GM18502 (cell line): ENCODE measurements at regions not wholly inside any gene's neighbourhood (a gene's known extent, or its start where the extent isn't known, plus 50 kb on each side); places are given as distances from the start of the nearest gene placed in this dataset.

ENCODE experiments used
- ATAC-seq: cut with Tn5 transposase; IDR thresholded peaks from one replicate; pipeline ENCODE4 v1.9.1; 2021; ENCODE audit warnings: mild to moderate bottlenecking; ENCODE audit not compliant: unreplicated experiment, poor library complexity

DNA sequence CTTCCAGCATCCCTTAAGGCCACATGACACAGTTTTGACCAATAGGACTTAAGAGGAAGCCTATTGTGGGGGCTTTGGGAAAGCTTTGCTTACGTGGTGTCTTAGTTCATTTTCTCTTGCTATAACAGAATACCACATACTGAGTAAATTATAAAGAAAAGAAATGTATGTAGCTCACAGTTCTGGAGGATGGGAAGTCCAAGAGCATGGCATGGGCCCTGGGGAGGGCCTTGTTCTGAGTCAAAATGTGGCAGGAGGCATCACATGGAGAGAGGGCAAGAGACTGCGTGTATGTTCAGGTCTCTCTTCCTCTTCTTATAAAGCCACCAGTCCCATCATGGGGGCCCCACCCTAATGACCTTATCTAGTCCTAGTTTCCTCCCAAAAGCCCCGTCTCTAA, 68.6 kb upstream of the CPEB4 start:
- no peak for ATAC-seq

DNA sequence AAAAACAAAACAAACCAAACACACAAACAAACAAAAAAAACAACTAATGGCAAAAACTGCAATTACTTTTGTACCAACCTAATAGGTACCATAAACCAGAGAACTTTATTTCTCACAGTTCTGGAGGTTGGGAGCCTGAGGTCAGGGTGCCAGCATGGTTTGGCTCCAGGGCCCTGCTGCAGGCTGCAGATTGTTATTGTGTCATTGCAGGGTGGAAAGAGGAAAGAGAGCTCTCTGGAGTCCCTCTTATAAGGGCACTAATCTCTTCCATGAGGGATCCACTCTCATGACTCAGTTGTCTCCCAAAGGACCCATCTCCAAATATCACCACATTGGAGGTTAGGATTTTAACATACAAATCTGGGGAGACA, 64.9 kb upstream of the CPEB4 start:
- no peak for ATAC-seq

- no peak for ATAC-seq
Observed at GRCh38 chr5:173823721-173824567, 64.2 kb upstream of the CPEB4 start.

DNA sequence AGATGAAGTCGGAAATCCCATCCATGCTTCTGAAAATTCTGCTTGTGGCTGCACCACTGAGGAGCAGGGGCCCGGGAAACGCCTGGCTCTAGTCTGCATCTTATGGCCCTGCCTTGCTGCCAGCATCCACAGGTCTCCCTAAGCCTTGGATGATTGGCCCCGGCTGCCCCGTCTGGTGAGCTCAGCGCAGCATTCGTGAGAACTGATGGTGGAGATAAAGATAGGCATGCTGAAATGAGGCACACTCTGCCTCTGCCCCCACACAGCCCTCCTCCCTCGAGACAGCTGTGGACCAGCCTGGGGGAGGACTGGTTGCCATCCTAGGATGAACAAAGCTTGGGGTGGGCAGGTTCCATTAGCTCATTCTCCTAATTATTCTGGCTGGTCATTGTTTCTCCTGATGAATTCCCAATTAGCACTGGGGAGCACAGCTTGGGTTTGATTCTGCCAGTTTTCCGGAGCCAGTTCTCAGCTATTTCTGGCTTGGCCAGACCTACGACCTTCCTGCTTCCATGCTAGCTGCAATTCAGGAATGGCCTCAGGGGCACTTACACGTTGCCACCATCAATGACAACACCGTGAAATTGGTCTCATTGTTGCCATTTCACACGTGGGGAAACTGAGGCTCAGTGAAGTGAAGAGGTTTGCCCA, 62.8 kb upstream of the CPEB4 start:
- no peak for ATAC-seq

- no peak for ATAC-seq
Observed at GRCh38 chr5:173826086-173826427, 62.1 kb upstream of the CPEB4 start.

DNA sequence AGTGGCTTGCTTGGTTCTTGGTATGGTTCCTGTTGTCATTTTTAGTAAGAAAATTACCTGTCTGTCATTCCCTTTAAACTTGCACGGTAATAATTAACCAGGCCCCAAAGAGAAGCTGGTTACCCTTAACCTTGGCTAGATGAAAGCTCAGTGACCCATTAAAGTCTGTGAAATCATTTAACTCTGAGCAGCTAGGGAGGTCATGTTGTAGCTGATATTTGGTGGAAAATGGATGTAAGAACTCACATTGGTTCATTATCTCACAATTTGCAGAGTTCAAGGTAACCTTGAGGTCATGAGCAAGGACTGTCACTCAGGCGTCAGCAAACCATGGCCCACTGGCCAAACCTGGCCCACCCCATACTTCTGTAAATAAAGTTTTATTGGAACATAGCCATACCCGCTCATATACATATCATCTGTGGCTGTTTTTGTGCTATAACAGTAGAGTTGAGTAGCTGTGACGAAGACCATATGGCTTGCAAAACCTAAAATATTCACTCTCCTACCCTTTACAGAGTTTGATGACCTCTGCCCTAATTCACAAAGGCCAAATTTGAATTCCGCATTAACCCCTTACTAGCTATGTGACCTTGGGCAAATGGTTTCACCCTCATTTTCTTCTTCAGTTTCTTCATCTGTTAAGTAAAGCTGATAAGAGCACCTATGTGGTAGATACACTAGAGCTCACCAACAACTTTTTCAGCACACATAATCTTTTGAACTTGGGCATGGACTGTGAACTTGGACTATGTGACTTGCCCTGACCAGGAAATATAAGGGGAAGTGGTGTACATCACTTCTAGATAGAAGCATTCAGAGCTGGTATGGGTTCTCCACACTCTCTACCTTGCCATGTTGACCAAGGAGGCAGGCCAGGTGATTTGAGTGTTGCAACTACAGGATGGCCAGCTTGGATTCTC, 61.5 kb upstream of the CPEB4 start:
- ATAC-seq: no peak

GRCh38 chr5:173828952-173829351, 59.2 kb upstream of the CPEB4 start:
- no peak for ATAC-seq

GRCh38 chr5:173829826-173830225, 58.3 kb upstream of the CPEB4 start:
- peak; percentile 52 for ATAC-seq

- no peak for ATAC-seq
Observed at GRCh38 chr5:173830421-173830820, 57.7 kb upstream of the CPEB4 start.

- ATAC-seq: no peak
Observed at GRCh38 chr5:173831196-173831914, 56.8 kb upstream of the CPEB4 start.

DNA sequence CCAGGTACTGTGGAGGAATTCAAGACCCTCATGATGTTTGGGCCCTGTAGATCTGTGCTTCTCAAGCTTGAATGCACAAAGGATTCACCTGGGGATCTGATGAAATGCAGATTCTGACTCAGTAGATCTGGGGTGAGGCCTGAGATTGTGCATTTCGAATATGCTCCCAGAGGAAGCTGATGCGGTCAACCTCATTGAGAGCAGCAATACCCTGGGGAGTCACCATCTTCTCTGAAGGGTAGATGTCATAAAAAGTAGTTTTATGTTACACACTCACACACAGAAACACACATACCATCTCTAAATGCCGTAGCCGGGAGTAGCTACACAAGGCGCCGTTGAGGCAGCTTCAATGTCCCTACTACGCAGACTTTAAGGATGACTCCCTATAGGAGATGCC, 55.8 kb upstream of the CPEB4 start:
- peak; percentile 60 for ATAC-seq

DNA sequence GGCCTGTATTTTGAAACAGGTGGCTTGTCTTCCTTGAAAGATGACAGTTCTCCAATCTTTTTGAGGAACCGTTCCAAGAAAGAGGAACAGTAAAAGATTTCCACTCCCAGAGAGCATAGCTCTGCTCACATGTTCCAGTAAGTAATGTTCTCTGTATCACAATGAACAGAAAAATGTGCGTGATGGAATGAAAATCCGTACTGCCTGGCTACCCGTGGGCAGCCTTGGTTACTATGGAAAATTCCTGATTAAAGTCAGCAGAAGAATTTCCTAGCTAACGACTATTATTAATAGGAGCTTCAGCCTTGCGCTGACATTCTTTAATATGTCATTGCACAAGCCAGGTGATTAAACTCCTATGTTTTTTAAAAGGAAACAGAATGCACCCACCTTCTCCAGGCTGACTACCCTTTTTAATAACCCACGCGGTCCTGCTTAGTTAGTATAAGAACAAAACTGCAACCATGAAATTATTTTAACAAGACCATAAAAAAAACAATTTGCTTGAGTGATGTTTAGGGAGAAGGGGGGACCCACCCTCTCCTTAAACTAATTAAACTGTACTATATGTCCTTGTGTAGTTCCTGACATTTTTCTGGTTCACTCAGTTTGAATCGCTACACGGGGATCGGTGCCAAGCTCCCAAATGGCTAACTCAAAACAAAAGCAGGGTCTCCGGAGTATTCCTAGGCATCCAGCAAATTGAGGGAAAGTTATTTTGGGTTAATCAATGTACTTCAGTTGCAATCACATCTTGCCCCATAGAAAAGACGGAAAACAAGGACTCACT, 54.8 kb upstream of the CPEB4 start:
- ATAC-seq: no peak

- ATAC-seq: no peak
Observed at GRCh38 chr5:173834071-173834771, 53.9 kb upstream of the CPEB4 start.

DNA sequence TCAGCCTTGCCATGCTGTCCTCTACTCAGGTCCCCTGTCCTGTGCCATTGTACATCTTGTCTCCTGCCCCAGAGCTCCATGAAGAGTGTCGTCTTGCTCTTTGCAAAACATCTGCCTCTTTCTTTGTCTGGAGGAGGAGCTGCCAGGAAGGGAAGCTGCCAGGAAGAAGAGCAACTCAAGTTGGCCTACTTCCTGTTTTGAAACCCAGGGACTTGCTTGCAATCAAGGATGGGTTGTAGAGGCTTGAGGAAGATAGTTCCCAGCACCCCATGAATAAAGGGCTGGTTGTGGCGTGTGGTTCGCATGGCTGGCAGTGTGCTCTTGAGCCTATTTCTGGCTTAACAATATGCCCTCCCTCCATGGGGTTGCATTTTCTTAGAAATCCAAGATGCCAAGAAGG, 53.0 kb upstream of the CPEB4 start:
- no peak for ATAC-seq

DNA sequence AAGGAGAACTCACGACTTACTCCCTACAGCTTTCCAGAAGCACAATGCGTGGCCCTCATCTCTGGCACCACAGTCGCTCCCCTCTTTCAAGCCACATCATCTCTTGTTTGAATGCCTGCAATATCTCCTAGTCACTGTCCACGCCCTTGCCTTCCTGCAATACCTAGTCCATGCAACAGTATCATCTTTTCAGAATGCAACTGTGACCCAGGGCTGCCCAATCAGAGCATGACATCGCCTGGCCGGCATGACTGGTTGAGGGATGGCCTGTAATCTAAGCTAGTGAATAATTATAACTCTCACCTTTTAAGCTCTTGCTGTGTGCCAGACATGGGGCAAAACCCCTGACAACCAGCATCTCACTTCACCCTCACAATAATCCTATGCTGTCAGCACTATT, 52.5 kb upstream of the CPEB4 start:
- no peak for ATAC-seq

- no peak for ATAC-seq
Observed at GRCh38 chr5:173837654-173838053, 50.5 kb upstream of the CPEB4 start.
